Skeletal muscle cell (primary cell): ENCODE measurements at regions not wholly inside any gene's neighbourhood (a gene's known extent, or its start where the extent isn't known, plus 50 kb on each side); places are given as distances from the start of the nearest gene placed in this dataset.
"Not testable (repeated sequence)": the region's sequence is repeated elsewhere in the genome, so short reads cannot be mapped to it uniquely, and the experiment has no call there.

ENCODE experiments used
- DNase-seq: peaks from one replicate; pipeline ENCODE4 v3.0.0-alpha.2; 2010; ENCODE audit warnings: low read depth
- H3K4me3 ChIP-seq: 2 replicates; pipeline ENCODE4 v1.5.1; 2011; ENCODE audit warnings: low read depth, mild to moderate bottlenecking, control low read depth, low read length, moderate library complexity

DNA sequence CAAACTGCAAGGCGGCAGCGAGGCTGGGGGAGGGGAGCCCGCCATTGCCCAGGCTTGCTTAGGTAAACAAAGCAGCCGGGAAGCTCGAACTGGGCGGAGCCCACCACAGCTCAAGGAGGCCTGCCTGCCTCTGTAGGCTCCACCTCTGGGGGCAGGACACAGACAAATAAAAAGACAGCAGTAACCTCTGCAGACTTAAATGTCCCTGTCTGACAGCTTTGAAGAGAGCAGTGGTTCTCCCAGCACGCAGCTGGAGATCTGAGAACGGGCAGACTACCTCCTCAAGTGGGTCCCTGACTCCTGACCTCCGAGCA lies 375.1 kb upstream of the NPVF start:
- peak overlapping the region; percentile 21 for H3K4me3 ChIP-seq
- DNase-seq, result not testable (repeated sequence)

DNA sequence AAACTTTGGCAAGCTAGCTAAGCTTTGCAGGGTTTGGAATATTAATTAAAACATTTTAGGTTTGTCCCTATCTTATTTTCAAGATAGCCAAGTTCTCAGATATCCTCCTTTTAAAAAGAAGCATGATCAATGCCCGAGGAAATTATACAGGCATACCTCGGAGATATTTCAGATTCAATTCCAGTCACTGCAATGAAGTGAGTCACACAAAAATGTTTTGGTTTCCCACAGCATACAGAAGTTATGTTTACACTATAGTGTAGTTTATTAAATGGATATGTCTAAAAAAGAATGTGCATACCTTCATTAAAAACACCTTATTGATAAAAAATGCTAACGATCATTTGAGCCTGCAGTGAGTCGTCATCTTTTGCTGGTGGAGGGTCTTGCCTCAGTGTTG lies 382.9 kb upstream of the NPVF start:
- H3K4me3 ChIP-seq, result no peak overlapping the region
- DNase-seq, result no peak

DNA sequence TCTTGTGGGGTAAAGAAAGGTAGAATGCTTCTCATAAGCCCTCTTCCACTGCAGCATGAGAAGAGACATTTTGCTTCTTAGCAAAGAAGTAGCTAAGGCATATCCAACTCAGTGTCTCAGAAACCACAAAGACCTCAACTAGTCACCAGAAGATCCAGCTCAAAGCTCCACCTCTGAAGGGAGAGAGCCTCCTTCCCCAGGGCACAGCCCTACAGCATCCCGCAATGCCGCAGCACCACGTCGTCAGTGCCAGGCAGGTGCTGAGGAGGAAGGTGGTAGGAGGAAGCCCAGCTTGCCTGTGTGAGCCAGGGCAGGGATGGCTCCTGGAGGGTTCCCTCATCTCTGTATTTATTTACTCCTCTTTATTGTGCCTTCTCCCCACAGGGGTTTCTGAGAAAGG lies 385.6 kb upstream of the NPVF start:
- no peak overlapping the region for H3K4me3 ChIP-seq
- DNase-seq, result no peak

DNA sequence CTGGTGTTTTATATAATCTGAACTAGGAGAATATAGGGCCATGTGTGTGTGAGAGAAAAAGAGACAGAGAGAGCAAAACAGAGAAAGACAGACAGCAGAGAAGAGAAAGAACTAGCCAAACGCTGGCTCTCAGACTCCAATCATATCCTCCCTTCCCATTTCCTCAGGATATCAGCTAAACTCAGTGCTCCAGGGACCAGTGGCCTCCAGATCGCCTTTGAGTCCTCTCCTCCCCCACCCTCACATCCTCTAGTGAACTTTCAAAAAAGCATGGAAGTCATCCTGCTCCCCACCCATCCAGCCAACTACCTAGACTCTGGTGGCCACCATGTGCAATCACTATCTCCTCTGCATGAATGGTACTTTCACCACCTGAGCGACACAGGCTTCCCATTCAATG lies 386.1 kb upstream of the NPVF start:
- no peak for DNase-seq

DNA sequence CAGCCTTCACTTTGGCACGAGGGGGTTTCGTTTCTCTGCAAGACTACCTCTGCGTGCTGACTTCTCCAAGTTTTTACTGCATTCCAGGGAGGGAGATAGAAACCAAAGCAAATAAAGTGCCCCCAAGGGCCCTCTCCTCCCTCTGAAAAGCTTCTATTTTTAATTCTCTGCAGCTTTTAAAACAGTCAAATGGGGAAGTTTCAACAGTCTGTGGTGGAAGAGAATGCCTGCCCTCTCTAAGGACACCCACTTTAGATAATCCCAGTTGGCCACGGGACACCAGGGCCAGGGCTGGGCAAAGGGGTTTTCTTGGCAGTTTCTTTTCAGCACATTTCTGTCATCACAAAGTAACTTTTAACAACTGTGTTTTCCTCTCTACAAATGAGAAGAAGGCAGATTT lies 386.7 kb upstream of the NPVF start:
- H3K4me3 ChIP-seq, result no peak overlapping the region
- no peak for DNase-seq

More for the DNA sequence above, 386.1 kb upstream of the NPVF start:
- H3K4me3 ChIP-seq, result no peak overlapping the region

DNA sequence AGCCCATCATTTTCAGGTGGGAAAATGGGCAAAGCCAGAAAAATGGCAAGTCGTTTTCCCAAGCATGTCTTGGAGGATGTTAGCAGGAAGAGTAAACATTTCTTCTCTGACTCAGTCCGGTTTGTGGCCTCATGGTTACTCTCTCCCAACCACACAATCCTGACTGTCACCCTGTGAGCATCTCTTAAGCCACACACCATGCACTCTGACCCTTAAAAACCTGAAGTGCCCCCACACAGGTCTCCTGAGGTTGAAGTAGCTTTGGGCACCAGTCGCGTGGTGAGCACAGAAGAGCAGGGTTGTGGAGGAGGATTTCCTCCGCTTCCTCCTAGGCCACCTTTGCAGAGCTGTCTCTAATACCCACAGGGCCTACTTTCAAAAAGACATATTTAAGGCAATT lies 387.3 kb upstream of the NPVF start:
- no peak overlapping the region for H3K4me3 ChIP-seq
- DNase-seq, result no peak

DNA sequence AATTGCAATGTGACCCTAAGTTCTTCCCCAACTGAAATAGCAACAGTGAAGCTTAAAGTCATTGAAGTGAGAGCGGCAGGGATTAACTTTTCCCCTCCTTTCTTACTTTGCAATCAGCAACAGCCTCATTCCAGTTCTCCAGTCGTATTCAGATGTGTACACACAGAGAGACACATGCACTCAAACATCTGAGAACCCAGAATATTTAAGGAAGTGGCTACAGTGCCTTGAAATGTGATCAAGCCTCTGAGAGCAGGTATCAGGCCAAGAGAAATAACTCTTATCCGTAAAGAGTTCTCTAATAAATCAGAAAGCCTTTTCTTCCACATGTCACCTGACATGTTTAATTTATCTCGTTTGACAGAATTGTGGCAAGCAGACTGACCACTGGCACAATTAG lies 388.9 kb upstream of the NPVF start:
- no peak overlapping the region for H3K4me3 ChIP-seq
- DNase-seq, result no peak

DNA sequence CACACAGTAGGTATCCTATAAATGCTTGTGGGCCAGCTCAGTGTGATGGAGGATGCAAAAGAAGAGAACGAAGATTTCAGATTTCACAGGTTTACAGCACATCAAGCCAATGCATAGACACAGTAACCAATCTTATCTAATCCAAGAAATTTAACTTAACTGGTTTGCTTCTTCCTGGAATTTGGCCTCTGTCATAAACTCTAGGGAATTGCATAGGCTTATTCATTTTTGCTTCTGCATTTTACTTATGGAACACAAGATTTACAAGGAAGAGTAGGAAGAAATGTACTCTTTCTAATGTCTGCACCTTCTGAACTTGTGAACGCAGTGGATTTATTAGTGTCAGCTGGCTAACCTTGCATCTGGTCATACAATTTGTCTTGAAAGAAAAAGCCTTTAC lies 389.4 kb upstream of the NPVF start:
- DNase-seq, result no peak
- no peak overlapping the region for H3K4me3 ChIP-seq

DNA sequence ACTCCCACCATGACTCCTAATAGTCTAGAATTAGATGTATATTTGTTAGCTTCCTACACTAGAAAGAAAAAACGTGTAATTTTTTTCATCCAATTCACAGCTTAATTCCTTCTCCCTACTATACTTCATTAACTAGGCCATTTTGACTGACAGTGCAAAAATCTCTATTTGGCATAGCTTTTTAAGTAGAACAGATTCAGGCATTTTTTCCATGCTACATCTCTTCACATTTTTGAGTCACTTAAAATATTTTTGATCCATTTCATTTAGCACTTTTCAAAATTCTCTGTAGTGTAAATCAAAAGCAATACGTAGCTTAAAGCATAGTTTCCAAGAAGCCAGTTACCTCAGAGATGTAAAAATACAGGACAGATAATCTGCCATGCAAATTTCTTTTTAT lies 391.1 kb upstream of the NPVF start:
- DNase-seq, result no peak
- no peak overlapping the region for H3K4me3 ChIP-seq

DNA sequence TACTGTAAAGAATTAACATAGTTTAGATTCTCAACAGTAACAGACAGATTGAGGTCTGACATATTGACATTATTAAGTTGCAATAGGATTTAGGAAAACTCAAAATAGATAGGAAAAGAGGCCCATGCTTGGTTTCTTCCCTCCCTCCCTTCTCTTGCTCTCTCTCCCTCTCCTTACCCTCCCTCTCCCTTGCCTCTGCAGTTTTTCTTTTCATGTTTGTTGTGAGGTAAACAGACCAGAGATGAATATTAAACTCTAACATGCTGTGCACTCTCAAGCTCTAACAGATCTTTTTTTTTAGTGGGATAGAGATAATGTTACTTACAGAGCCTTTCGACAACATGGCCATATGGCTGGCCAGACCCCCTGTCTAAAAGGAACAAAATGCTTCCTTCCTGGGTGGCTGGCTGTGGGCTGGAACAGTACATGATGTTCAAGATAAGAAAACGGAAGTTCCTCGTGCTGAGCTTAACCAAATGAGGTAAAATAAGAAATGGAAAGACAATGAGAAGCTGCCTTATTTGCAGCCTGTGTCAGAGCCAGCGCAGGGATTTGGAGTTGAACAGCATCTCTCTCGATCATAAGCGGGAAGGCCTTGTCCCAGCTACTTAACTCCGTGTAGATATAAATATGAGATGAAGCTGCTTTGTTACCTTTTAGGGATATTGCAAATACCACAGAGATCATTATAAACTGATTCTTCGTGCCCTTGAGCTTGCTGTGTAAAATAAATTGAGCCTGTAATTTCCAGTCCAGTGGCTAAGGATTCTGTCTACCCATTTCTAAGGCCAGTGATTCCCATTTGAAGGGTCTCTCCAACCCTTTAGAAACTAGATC lies 391.9 kb upstream of the NPVF start:
- no peak for DNase-seq
- no peak overlapping the region for H3K4me3 ChIP-seq

DNA sequence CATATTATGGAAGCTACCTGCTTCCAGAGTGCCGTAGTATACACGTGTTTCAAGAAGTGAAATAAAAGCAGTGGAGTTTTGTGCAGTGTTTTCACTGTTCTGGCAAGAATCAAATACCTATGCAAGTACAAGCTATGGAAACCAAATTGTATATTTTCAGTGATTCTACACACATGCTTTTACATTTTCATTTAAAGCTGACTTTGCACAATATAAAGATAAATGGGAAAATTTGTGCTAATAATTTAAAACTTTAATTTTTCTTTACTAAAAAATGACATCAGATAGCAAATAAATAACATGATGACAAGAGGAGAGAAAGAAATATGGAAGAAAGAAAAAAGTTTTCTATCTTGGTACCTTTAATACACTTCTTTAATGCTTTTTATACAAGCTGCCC lies 393.7 kb upstream of the NPVF start:
- DNase-seq, result no peak
- H3K4me3 ChIP-seq, result no peak overlapping the region

DNA sequence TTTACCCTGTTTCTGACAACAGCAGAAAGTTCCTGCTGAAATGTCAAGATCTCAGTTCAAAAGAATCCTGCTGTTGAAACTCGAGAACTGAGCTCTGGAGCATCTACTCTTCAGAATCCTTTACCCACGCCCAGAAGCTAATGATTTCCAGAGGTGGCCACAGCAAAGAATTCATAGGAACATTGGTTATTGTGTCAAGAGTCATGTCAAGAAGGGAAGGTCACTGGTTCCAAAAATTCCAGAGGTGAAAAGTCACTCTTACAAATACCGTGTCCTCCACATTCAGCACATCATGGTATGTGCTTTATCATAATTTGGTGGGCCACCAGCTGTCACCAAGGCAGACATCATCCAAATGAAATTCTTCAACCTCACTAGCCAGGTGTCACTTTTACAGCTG lies 394.4 kb upstream of the NPVF start:
- DNase-seq, result no peak
- H3K4me3 ChIP-seq, result no peak overlapping the region

DNA sequence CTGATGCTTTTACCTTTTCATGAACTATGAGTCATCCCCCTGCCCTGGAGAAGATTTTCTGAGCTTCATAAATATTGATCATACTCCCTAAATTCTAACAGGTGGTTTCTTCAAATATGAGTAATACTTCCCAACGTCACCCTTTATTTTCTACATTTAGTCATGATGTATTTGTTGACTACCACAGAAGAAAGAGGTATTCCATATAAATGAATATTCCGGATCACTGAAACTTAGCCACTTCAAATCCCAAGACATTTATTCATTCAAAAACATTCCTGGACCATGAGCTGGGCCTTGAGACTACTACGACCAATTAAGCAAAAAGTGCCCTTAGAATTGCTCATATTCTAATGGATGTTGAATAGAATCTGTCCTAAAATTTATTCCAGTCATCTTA lies 395.8 kb upstream of the NPVF start:
- no peak for DNase-seq
- no peak overlapping the region for H3K4me3 ChIP-seq

DNA sequence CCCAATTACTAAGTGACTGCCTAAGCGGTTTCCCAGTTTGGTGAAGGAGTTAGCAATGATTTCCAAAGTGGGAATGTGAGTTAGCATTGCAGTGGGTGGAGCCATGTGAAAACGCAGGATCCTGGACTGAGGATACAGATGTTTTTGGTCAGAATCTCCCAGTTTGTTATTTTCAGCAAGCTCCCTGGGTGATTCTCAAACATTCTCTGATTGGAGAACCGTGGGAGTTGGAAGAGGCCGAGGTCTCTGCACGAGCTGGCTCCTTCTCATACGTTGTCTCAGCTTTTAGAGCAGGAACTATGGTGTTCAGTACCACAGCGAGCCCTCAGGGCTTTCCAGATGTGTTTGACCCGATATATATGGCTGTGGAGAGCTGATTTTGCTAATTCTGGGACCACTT lies 396.5 kb upstream of the NPVF start:
- no peak for DNase-seq
- no peak overlapping the region for H3K4me3 ChIP-seq

DNA sequence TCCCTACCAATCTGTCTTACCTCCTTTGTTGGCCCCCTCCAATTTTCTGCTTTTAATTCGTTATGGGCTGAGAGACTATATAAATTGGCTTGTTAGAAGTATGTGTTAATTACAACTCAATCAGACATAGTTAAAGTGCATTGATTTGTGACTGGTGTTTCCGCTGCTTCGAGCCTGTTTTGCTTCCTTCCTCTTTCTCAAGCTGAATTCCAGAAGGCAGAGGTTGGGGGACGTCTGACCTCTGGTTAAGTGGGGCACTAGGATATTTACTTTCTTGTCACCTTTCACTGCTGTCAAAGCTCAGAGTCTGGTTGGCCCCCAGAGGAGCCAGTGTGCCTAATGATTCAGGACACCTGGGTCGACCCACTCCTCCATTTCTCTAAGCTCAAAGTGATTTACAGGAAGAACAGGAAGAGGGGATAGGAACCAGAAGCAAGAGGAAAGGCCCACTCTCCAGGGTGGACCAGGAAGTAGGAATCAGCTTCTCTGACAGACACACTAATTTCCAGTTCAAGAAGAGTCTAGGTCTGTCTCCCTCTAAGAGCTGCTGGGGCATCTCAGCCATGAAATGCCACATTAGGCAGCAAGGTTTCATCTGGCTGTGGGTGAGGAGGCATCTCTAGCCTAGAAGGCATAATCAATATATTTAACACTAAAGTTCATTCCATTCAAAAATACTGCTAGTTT lies 397.2 kb upstream of the NPVF start:
- no peak for DNase-seq
- no peak overlapping the region for H3K4me3 ChIP-seq

DNA sequence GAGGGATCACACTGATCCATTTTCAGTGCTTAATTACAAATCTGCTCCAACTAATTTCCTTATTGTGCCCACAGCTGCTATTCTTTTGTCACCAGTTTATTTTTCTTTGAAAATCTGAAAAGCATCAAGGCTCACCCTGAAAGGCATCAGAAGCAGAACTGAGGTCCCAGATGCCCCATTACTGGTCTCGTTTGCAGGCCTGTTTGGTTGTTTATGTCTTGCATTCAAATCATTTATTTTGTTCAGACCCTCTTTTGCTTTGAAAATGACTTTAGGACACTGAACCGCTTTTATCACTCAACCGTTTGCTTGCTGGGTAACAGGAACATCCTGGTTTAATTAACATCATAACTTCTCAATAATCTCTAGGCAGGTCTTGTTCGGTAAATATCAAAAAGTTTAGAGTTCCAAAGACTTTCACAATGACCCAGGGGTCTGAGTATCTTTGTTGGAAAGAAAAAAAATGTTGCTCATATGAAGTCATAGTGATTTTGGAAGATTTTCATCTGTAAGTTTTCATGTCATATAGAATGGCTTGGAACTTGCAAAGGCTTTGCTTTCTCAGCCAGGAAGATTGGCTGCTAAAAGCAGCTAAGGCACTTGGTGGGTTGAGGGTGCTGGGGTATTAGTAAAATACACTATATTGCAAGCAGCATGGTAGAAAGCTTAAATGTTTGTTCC lies 398.3 kb upstream of the NPVF start:
- DNase-seq, result no peak
- no peak overlapping the region for H3K4me3 ChIP-seq

DNA sequence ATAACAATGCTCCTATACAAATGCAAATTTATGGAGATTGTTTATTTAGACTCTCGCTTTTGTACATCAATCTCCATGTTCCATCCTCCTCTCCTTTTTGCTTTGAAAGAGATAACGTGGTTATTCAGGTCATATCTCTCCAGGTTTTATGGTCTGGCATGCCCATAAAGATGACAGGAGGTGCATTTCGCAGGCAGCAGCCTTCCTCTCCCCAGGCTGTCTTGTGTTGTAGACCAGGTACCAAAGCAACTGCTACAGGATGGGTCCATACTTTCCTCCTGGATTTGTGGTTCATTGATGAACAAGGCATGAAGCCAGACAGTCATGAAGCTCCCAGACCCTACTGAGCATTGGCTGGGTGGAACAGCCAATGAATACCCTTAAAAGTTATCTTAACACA lies 400.2 kb upstream of the NPVF start:
- no peak for DNase-seq
- no peak overlapping the region for H3K4me3 ChIP-seq

DNA sequence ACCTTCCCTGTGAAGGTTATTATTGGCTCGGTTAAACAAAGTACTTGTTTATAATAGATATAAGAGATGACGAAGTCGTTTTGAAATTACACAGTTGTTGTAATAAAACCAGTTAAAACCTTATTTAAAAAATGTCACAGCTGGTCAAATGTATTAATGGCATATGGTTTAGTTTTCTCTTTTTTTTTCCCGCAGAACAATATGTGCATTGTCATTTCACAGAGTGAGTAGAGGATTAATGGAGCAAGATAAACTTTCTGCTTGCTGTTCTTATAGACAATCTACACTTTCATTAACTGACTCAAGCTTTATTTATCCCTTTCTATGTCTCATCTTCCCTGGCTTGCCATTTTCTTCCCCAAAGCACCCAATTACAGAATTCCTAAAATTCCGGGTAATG lies 404.3 kb upstream of the NPVF start:
- no peak overlapping the region for H3K4me3 ChIP-seq
- no peak for DNase-seq

DNA sequence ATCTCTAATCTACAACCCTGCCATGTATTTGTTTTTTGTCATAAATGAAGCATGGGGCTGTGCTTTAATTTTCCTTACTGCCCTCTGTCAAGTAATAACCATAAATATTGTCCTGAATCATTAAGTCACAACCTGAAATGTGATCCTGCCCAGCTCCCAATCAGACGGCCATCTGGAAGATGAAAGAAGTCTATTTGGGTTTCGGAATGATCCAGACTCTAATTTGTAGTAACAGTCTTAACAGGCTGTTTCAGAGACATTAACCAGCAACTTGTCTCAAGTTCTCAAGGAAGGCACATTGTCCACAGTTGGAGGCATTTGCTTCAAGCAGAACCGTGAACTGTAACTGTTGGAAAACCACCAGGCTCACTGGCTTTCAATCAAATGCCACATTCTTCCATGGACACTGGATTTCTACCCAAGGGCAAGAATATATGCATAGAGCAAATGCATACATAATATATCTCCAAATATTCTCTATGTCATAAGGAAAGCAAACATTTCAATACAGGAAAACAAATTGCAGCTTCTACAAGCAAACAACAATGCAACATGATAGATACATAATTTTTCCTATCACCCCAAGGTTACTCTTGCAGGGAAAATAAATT lies 405.2 kb upstream of the NPVF start:
- no peak for DNase-seq
- no peak overlapping the region for H3K4me3 ChIP-seq

DNA sequence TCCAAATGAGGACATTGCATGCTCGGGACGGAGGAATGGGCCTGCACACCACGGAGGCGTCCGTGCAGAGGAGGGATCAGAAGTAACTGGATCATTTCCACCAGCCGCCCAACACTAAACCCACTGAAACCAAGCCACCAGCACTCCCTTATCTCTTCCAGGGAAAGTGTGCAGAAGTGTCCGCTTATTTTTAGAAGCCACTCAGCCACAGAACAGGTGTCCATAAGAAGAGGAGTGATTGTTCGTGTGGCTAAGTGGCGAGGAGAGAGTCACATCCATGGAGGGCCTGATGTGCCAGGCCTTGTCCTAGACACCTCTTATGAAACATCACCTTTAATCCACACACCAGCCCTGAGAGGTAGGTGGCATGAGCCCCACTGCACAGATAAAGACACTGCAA lies 407.9 kb upstream of the NPVF start:
- no peak for DNase-seq
- no peak overlapping the region for H3K4me3 ChIP-seq
